GM19468 (cell line): ENCODE measurements at regions not wholly inside any gene's neighbourhood (a gene's known extent, or its start where the extent isn't known, plus 50 kb on each side); places are given as distances from the start of the nearest gene placed in this dataset.

ENCODE experiments used
- ATAC-seq: cut with Tn5 transposase; IDR thresholded peaks from one replicate; pipeline ENCODE4 v1.9.1; 2021; ENCODE audit warnings: mild to moderate bottlenecking, moderate library complexity, moderate number of reproducible peaks; ENCODE audit not compliant: unreplicated experiment; ENCODE audit errors: extremely low read depth

- ATAC-seq, result no peak
Measured at GRCh38 chr12:93010461-93010860, 81.4 kb upstream of the EEA1 start.

GRCh38 chr12:93011100-93011499 is 82.0 kb upstream of the EEA1 start:
- no peak for ATAC-seq

- no peak for ATAC-seq
Measured at GRCh38 chr12:93015871-93016751, 87.0 kb upstream of the EEA1 start.

- ATAC-seq, result no peak
Measured at GRCh38 chr12:93016752-93017350, 87.8 kb upstream of the EEA1 start.

DNA sequence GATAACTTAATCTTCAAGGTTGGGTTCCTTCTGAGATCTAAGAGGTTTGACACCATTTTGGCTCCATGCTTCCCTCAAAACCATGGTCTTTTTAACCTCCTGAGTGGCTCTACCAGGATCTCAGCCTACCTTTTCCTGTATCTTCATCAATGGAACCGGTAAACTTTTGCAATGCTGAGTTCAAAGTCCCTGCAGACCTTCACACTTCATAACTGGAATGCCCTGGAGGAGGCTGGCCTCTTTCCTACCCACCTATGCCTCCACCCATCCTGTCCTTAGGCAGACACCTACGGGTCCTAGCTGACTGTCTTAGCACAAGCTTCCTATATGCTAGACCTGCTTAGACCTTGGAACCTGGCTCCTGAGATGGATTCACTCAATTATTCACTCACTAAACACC is 89.5 kb upstream of the EEA1 start:
- no peak for ATAC-seq

- no peak for ATAC-seq
Measured at GRCh38 chr12:93019212-93019927, 90.3 kb upstream of the EEA1 start.

- no peak for ATAC-seq
Measured at GRCh38 chr12:93019975-93020630, 91.0 kb upstream of the EEA1 start.

- no peak for ATAC-seq
Measured at GRCh38 chr12:93020631-93021597, 91.8 kb upstream of the EEA1 start.

GRCh38 chr12:93022603-93023340 is 93.7 kb upstream of the EEA1 start:
- ATAC-seq, result no peak

GRCh38 chr12:93025145-93026103 is 96.3 kb upstream of the EEA1 start:
- ATAC-seq, result no peak

DNA sequence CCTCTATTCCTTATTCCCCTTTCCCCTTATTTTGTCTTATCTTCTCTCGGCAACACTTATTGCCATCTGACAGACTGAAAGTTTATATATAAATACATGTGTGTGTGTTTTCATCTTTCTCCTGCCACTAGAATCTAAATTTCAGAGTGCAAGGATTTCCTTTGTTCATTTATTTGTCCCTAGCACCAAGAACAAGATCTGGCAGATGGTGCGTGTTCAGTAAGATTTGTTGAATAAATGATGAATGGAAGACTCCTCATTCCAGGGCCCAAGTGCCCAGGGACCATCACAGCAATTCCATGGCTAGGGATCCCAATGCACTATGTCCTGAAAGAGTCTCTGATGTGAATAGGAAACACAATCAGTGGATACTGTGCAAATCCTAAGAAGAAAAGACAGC is 97.9 kb upstream of the EEA1 start:
- ATAC-seq, result no peak

- no peak for ATAC-seq
Measured at GRCh38 chr12:93029091-93029490, 100.0 kb upstream of the EEA1 start.

DNA sequence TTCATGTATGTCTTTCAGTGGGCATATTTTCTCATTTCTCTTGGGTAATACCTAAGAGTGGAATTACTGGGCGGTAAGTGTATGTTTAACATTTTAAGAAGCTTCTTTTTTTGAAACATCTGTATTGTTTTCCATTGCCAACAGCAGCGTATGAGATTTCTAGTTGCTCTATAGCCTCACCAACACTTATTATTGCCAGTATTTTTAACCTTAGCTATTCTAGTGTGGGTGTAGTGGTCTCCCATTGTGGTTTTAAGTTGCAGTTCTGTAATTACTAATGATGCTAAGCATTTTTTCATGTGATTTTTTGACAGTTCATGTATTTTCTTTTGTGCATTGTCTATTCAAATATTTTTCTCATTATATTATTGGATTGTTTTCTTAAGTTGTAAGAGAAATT is 101.9 kb upstream of the EEA1 start:
- ATAC-seq, result no peak

DNA sequence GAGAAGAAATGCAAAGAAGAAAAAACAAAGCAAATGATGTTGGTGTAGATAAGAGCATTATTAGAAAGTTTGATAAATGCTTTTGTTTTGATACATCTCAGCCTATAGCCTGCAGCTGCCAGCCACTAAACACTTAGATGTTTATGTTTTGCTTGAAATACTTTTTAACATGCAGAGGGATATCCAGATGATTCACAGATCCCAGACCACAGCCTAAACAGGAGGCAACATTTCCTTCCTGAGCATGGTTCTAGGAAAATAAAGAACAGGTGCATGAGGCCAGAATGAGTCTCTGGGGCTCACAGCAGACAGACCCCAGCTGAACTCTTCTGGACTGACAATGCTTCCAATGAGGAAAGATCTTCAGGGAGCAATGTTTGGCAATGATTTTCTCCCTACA is 103.7 kb upstream of the EEA1 start:
- no peak for ATAC-seq

GRCh38 chr12:93033948-93034347 is 104.9 kb upstream of the EEA1 start:
- no peak for ATAC-seq

DNA sequence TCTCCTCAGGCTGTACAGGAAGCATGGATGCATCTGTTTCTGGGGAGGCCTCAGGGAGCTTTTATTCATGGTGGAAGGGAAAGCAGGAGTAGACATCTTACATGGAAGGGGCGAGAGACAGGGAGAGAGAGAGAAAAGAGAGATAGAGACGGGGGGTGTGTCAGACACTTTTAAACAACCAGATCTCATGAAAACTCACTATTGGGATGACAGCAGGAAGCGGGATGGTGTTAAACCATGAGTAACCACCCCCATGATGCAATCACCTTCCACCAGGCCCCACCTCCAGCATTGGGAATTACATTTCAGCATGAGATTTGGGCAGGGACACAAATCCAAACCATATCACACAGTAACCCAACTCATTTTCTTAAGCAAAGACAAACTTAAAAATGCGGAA is 110.0 kb upstream of the EEA1 start:
- ATAC-seq, result no peak

GRCh38 chr12:93039930-93040329 is 110.8 kb upstream of the EEA1 start:
- no peak for ATAC-seq

- ATAC-seq, result no peak
Measured at GRCh38 chr12:93040367-93040766, 111.3 kb upstream of the EEA1 start.
